Stimulated activated CD8-positive, alpha-beta memory T cell treated with anti-CD3 and anti-CD28 coated beads, Interleukin-2, amount 100 ng/mL, for 1 hour (primary cell): ENCODE measurements at regions not wholly inside any gene's neighbourhood (a gene's known extent, or its start where the extent isn't known, plus 50 kb on each side); places are given as distances from the start of the nearest gene placed in this dataset.
A peak's percentile ranks its signal among the peaks of the same experiment; 100 is the strongest.

Experiments
- DNase-seq, 2 donors: peaks; one replicate each; pipeline ENCODE4 v3.0.0-alpha.2; 2020; ENCODE audit warnings: low read depth in 2 of 2

DNA sequence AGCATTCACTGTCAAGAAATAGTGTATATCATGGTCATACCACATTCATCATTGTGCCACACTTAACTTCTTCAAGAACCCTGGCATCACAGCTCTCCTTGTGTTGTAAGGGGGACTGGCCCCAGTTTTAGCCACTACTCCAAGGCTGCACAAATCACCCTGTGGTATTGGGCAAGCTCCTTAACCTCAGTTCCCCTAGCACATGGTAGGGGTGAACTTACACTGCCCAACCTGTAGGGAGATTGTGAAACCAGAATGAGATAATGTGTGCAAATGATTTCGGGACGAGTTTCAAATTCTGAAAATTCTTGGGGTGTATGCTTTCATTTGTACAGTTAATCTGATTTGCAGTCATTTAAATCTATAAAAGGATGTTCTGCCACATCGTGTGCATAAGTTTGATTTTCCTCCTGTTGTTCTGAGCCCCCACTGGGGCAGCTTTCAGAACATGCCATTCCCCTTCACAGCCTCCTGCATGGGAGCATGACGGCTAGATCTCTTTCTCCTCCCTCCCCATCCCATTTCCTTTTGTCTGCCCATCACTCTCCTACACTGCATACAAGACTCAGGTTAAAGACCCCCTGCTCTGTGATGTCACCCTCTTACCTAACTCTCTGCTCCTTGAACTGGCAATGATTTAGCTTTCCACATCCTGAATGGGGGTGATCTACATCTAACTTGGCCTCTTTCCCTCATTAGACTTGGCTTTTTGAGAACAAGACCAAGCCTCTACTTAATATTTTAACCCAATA is 290.3 kb downstream of the CHRM3 start:
- no peak for DNase-seq

DNA sequence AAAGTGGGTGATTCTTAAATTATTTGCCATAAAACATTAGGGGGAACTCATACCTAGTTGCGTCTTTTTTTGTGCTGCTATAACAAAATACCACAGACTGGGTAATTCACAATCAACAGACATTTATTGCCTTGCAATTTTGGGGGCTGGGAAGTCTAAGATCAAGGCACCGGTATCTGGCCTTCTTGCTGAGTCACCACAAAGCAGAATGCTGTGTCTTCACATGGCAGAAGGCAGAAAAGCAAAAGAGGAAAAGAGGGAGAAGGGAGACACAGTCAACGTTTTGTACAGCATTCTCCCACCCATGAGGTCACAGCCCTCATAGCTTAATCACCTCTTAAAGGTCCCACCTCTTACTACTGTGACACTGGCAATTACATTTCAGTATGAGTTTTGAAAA is 291.0 kb downstream of the CHRM3 start:
- no peak for DNase-seq

DNA sequence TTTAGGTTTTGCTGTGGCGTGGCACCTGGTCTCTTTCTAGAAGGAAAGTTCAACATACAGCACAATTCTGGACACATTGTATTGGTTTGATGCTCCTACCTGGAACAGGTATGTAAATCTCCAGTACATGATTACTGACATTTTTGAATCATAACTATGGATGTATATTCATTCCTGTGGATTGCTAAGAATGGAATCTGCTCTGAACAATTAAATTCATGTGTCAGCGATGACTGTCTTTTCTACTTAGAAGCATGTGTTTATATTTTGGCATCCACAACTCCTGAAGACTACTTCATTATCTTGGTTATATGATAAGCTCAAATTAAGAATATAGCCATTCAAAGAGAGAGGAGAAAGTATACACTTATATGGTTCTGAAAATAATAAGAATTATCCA is 291.8 kb downstream of the CHRM3 start:
- no peak for DNase-seq

DNA sequence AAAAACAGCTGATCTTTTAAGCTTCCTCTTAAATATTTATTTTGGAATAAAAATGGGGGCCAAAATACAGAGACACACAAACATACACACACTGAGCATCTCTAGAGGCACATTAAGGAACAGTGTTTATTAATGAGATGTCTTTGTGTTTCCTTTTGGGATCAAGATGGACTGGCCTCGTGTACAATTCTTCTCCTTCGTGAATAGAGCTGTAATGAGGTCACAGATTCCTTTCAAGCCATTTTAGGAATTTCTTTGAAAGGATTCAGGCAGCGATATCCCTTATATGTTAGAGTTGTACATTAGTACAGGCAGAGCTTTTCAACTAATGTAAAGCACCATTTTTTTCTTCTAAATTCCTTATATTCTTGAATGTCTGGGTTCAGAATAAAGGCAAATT is 295.7 kb downstream of the CHRM3 start:
- no peak for DNase-seq

DNA sequence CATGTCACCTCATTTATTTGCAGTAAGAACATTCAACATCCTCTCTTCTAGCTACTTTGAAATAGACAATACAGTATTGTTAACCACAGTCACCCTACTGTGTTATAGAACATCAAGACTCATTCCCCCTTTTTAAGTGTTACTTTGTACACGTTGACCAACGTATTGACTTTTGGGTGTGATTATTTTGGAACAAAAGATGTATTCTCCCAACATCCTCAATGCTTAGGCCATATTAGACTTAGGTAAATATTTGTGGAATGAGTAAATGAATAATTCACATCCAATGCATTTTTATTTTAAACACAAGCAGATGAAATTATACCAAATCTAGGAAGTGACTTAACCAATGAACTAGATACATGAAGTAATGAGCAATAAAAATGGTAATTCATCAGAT is 296.6 kb downstream of the CHRM3 start:
- DNase-seq = no peak

DNA sequence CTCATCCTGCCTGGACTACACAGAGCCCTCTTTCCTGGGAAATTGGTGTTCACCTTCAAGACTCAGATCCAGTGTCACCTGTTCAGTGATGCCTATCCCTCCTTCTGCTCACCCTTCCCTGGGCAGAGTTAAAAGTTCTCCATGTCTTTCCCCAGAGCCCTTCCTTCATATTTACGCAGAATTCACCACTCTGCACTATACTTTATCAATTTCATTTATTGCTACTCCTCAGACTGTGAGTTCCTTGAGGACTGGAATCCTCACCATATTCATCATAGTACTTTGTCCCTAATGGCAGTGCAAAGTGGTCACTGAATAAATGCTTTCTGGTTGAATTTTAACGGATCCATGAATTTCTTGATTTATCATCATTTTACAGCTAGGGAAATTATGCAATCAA is 300.0 kb downstream of the CHRM3 start:
- DNase-seq = no peak

DNA sequence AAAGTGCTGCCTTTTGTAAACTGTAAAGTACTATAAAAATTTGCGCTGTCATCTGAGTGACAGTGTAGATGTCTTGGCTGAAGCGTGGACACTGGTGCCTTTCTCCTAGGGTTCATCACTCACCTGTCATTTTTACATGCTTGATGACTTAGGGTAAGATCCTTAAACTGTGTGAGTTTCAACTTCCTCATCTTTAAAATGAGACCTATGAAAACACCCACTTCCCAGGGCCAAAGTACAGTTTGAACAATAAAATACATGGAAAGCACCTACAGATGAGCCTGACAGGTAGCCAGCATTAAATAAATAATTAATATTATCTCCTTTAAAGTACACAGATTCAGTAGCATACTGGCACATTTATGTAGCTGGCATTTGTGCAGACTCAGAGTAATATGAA is 309.9 kb downstream of the CHRM3 start:
- DNase-seq = no peak

DNA sequence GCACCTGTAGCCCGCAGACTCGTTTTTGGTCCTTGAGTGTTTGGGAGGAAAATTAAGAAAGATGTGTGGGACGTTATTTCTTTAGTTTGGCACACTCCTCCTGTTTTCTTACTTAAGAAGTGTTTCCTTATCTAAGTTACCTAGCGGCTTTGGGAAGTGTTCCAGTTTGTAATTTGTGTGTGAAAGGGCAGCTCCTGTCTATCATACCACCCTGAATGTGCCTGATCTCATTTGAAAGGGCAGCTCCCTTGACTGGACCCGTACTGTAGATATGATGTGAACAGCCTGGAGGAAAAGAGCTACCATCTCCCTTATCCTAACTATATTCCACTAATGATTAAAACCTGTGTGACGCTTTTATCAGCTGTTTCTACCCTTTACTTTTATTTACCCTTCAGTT is 314.3 kb downstream of the CHRM3 start:
- no peak for DNase-seq

DNA sequence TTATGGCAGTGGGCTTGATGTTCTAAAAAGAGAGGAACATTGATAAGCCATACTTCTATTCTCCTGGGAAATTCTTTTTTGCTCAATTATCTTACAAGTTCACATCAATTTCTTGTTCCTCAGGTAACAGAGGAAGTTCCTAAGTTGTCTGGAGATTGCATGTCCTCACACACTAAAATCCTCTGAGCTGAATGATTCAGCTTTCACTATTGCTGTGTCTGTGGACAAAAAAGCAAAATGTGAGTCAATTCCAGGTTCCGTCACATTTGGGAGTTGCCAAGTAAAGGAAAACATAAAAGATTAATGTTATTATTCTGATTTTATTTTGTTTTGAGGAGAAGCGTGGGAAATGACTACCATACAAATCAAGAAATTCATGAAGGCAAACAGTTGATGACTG is 316.7 kb downstream of the CHRM3 start:
- DNase-seq = no peak

DNA sequence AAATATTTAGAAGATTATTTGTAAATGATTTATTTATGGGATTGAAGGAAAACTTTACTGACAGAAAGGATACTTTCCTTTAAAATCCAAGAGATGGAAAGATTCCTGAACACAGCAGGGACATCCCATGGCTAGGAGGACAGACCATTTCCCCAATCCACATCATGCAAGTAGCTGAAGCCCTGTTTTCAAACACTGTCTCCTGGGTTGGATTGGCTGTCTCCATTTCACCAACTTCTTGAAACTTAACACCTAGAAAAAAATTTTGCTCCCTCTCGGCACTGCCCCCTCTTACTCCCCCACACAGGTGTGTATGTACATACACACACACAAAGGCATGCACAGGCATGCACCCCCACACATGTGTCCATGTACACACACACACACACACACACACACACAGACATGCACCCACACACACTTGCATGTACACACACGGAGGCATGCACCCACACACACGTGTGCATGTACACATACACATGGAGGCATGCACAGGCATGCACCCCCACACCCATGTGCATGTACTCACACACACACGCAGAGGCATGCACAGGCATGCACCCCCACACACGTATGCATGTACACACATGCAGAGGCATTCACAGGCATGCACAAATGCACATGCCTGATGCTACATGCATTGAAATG is 320.0 kb downstream of the CHRM3 start:
- DNase-seq = no peak

DNA sequence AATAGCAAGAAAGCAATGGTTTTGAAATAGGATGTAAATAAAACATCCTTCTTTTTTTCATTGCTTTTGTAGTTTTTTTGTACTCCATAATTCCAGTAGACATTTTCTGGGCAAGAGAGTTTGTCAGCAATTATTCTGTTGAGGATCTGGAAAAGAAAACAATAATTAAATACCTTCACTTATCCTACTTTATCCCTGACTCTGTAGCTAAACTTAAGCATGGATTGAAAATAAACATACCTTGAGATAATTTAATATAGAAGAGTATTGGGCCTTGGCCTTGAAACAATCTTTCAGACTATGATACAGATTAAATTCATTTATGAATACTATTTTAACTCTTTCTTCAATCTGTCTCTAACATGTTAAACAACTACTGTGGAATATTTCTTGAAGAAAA is 321.2 kb downstream of the CHRM3 start:
- DNase-seq = no peak

DNA sequence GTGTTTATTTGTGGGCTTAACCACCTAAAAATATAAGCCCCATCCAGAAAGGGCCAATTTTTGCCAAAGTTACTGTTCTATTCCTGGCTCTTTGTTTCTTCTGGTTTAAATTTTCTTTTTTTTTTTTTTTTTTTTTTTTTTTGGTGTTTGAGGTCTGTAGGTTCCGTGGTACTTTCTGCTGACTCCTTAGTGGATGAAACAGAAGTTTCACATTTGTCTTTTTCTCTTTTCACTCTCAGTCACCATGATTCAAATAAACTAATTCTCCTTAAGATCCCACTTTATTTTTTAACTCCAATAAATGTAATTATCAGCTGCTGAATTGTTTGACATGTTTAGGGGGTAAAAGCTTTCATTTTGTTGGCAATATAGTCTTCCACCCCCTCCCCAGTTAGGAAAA is 322.3 kb downstream of the CHRM3 start:
- DNase-seq = no peak

DNA sequence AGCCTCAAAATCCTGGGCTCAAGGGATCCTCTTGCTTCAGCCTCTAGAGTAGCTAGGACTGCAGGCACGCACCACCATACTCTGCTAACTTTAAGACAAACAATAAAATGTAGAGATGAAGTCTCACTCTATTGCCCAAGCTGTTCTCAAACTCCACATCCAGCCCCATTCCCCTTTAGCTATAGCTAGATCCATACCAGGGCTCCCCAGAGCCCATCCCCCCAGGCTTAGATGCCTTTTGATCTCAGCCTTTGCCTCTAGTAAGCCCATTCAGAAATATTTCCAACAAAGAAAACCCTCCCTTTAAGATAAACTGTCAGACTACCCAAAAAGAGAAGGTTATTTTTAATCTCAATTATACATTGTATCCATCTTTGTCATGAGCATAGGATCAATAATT is 325.4 kb downstream of the CHRM3 start:
- DNase-seq = no peak

DNA sequence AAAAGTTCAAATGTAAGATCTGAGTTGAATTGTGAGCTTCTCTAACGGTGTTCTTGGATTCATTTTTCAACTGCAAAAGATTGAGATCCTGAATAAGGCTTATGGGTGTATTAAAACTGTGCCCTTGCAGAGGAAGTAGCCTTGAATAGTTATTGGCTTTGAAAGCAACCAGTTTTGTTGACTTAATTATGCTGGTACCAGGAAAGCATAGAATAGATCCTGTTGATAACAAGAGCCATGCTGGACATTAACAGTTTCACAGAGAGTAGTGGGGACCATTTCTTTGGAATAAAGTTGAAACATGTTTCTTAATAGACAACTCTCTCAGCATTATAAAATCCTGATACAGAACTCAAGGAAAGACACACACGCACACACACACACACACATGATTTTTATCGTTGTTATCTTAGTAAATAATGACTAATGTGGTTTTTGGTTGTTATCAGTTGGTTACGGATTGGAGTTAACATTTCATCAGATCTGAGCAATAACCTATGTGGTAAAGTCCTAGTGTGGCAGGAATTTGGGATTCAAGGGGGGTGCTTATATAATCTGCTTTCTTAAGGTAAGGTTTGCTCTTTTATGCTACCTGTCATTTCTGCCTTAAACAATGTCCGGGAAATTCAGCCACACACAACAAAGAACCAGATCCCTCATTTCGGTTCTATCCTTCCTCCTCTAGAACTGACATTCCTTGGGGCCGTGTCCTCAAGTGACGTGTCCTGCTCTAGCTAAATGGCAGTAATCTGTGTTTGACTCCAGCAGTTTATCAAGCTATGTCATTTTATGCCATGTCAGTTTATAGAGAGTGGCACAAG is 330.9 kb downstream of the CHRM3 start:
- no peak for DNase-seq

DNA sequence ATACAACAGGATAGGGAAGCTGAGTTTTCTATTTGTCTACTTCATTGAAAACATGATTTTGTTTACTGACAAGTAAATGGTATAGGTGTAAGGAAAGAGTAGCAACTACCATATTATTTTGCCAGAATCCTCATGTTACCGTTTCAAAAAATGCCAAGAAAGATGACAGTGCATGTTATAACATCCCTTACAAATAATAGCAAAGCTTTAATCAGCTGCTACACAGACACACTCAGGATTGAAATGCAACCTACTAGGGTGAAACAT is 331.5 kb downstream of the CHRM3 start:
- no peak for DNase-seq

DNA sequence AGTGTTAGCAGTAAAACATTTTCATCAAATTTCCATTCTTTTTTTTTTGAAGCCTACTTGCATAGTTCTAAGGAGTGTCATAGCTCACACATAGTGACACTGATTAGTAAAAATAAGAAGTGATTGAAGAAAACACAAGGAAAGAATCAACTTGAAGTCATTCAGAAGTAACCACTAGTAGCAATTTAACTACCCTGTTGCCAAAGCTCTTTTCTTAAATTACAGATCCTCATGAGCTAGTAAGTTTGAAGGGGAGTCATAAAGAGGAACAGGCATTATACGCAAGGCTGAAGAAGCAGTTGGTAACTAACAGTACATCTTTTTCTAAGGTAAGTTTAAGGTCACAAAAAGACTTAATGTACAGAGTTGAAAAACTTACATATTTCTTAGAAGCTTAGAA is 332.2 kb downstream of the CHRM3 start:
- no peak for DNase-seq

DNA sequence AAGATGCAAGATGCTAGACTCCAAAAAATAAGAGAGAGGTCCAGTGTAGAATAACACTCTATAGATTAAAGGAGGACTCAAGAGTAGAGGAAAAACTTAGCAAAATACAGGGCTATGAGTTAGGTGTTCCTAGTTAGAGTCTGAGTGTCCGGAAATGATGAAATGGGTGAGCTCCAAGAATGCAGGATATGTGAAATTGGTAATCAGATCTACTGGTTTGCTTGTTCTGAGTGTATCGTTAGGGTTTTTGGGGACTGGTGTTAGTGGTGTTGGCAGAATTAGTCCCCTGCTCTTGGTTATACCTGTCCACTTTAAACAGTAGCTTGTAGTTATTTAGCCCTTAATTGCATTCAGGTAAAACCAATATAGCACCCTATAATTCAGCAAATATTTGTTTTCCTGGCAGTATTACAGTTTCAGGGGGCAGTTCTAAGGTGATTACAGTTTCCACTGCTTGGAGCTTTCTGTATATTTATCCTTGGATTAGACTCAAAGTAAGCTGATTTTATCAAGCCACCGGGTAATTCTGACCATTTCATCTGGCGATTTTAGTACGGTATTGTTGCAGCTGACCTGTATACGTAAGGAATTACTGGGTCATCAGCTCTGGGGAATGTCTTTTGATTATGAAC is 332.7 kb downstream of the CHRM3 start:
- DNase-seq = no peak

DNA sequence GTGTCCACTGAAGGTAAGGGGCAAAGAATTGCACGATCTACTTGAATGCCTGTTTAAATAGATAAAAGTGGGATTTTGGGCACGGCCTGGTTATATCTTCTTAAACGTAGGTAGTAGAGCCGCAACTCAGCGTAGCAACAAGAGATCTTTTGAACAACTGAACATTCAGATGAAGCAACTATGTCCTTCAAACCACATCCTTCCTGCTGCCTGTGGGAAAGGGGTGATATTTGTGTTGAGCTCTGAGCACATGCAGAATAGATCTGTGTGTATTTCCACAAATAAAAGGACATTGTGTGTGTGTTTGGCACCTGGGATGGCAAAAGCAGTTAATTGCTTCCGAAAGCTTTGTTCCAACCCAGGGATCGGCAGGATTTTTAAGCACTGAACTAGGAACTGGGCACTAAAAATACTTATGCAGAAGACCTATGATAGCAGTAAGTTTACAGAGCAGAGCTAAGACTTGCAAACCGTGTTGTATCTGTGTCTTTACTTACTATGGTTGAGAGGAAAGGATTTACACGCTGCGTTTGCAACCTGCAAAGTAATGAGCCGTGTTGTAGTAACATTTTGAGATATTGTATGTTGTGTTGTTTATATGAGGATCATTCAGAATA is 333.4 kb downstream of the CHRM3 start:
- peak; percentile 5 to 14 for DNase-seq

DNA sequence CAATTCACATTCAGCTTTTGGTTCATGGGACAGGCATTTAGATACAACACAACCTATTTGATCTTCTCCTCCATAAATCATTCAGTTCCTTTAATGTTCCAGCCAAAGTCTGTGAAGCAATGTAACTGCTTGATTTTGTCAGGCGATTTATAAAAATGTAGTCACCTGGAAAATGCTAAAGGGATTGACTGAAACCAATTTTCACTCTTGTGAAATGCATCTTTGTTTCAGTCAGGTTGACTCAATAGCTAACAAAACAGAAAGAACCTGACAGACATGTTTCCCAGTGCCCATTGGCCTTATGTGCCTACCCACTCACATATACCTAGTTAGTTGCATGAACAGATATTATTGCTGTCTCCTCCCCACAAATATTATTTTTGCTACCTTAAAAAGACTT is 335.7 kb downstream of the CHRM3 start:
- DNase-seq = no peak

DNA sequence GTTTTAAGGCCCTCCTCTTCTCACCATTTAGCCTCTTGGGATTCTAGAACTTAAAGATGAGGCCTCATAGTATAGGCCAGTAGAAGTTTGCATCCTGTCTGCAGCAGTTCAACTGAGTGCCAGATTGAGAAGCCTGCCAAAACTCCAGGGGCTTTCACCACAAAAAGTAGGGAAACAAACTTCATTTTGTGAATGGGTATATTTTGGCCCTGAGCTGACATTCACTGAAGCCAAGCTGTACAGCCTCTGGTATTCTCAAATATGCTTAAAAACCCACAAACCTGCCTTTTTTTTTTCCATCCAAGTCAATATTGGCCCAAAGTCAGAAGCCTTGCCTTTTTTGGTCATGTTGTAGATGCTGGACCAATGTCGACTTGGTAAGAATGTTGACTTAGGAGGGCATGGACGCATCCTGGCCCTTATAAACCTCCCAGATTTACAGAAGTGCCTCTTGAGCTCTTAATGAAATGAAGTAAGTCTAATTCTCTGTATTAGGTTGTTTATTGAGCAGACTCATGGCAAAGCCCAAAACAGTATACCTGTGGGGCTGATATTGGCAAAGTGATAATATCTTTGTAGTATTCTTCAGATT is 337.5 kb downstream of the CHRM3 start:
- no peak for DNase-seq

DNA sequence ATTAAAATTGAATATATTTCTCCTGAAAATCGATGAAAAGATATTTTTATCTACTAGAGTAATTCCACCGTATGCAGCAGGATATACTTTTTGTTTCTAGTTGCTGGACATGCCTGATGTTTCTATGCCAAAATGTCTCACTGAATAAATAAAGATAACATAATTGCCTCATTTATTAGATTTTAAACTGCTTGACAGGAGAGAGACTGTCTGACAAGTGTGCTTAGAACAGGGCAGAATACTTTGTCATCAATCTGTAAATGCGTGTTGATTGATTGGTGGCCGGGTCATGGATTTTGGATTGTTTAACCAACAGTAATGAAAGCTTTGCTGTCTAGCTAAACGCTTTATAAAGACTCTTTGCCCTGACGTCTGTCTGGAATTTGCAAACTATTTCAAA is 339.0 kb downstream of the CHRM3 start:
- no peak for DNase-seq

DNA sequence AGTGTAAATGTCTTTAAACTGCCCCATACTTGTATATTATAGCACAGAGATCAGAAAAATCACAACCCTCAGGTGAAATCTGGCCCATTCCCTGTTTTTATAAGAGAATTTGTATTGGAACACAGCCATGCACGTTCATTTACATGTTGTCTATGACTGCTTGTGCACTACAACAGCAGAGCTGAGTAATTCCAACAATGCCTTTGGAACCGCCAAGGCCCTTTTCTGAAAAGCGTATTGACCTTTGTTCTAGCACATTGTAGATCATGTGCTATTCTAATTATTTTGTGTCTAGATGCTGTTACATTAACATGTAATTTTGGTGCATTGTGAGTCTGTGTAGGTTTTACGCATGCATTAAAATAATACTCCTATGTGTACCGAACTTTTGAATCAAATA is 339.6 kb downstream of the CHRM3 start:
- DNase-seq = no peak
